Transverse colon (tissue), 4 donors: ENCODE measurements at regions not wholly inside any gene's neighbourhood (a gene's known extent, or its start where the extent isn't known, plus 50 kb on each side); places are given as distances from the start of the nearest gene placed in this dataset.

Experiments
- DNase-seq: peaks from one replicate; pipeline ENCODE4 v3.0.0-alpha.2; 2019
- H3K27ac ChIP-seq, 4 donors: fragments of 200-600 bp; sonication (generic); 2 replicates each; pipeline ENCODE4 v1.5.1; 2016 to 2018; ENCODE audit warnings: inconsistent platforms in 4 of 4
- H3K27me3 ChIP-seq: fragments of 200-600 bp; sonication (generic); 2 replicates; pipeline ENCODE4 v1.5.1; 2017; ENCODE audit warnings: inconsistent platforms
- H3K36me3 ChIP-seq, 4 donors: fragments of 200-600 bp; sonication (generic); 2 replicates each; pipeline ENCODE4 v1.5.1; 2017 to 2019; ENCODE audit warnings: inconsistent platforms in 4 of 4
- H3K4me1 ChIP-seq, 4 donors: fragments of 200-600 bp; sonication (generic); 2 replicates each; pipeline ENCODE4 v1.5.1; 2017 to 2020; ENCODE audit warnings: inconsistent platforms in 4 of 4
- H3K4me3 ChIP-seq, 4 donors: fragments of 200-600 bp; sonication (generic); 1 replicate in 1 of 4; 2 replicates in 3 of 4; pipeline versions ENCODE4 v1.5.1 to v1.6.1; 2017 to 2019; ENCODE audit warnings: inconsistent platforms in 4 of 4
- H3K9me3 ChIP-seq, 2 donors: fragments of 200-600 bp; sonication (generic); 2 replicates each; pipeline ENCODE4 v1.5.1; 2017 to 2019; ENCODE audit warnings: inconsistent platforms in 2 of 2
- CTCF ChIP-seq, 5 experiments: fragments of 200-600 bp in 3 of 5; fragments of 450-650 bp in 2 of 5; sonication (generic) in 3 of 5; IDR thresholded peaks; 1 replicate in 2 of 5; 2 replicates in 3 of 5; pipeline ENCODE4 v1.5.1; 2016 to 2017; ENCODE audit warnings: antibody characterized with exemption in 5 of 5, inconsistent platforms in 3 of 5, mild to moderate bottlenecking in 2 of 5, moderate library complexity in 1 of 5
- EP300 ChIP-seq: sonication (generic); formaldehyde crosslinking; IDR thresholded peaks from one replicate; pipeline ENCODE4 v1.6.1; 2017; ENCODE audit warnings: antibody characterized with exemption, low read depth
- POLR2A ChIP-seq: fragments of 450-650 bp; IDR thresholded peaks from one replicate; pipeline ENCODE4 v1.6.1; 2016; ENCODE audit warnings: antibody characterized with exemption, mild to moderate bottlenecking, moderate library complexity
- POLR2AphosphoS5 ChIP-seq, 3 donors: sonication (generic); formaldehyde crosslinking; IDR thresholded peaks; one replicate each; pipeline ENCODE4 v1.6.1; 2016; ENCODE audit warnings: antibody characterized with exemption in 3 of 3
- WGBS, 2 donors: methylation state at CpG; one replicate each; pipeline ENCODE4 v1.1.5; 2018; ENCODE audit warnings: low coverage in 1 of 2; 5-methylcytosine and 5-hydroxymethylcytosine counted together
- in situ Hi-C, 4 donors: fragments of 200-750 bp; cut with MboI; loops; one replicate each; pipeline versions ENCODE4 v1.15.0 to v1.15.1; 2017; ENCODE audit warnings: low sequenced_read_pairs in 3 of 4, low pct_ligation_motif_present in 1 of 4, low pct_unique_long_range_greater_than_20kb in 1 of 4
- intact Hi-C: fragments of 100-400 bp; cut with DNase I; formaldehyde crosslinking; loops from one replicate; pipeline ENCODE4 v1.15.1; 2023; ENCODE audit warnings: low total_unique reads

- in situ Hi-C loops = no loop called here
- TF ChIP-seq CTCF (IDR thresholded peaks at IDR 0.05) = peak; percentile 41 to 57 (median 52)
- TF ChIP-seq EP300 = no peak
- no peak for TF ChIP-seq POLR2AphosphoS5 (IDR thresholded peaks at IDR 0.05)
- no peak for TF ChIP-seq POLR2A
- 29 to 35% methylated on average over 8 to 11 of the region's 11 CpGs for WGBS, 2 donors
- Histone ChIP-seq H3K36me3 (no peaks in the 10 kb centered on the region), H3K4me3 (peak overlapping the region in 1 of 4 donors; percentile 13), H3K27me3 (no peaks in the 10 kb centered on the region), H3K9me3 (no peaks in the 10 kb centered on the region), H3K27ac (no peak overlapping the region), H3K4me1 (no peaks in the 10 kb centered on the region)
- DNase-seq = peak; percentile 49
- intact Hi-C loops = no loop called here
These were observed 74.2 kb upstream of the NAP1L1 start for GRCh38 chr12:76158518-76159321.

GRCh38 chr12:76156726-76157125 lies 72.2 kb upstream of the NAP1L1 start:
- no peak for DNase-seq
- TF ChIP-seq CTCF (IDR thresholded peaks at IDR 0.05) (no peak), EP300 (no peak), POLR2AphosphoS5 (IDR thresholded peaks at IDR 0.05) (no peak), POLR2A (no peak)
- in situ Hi-C loops = no loop called here
- Histone ChIP-seq H3K36me3 (no peaks in the 10 kb centered on the region), H3K27me3 (no peaks in the 10 kb centered on the region), H3K4me1 (no peaks in the 10 kb centered on the region), H3K9me3 (no peaks in the 10 kb centered on the region), H3K27ac (no peak overlapping the region), H3K4me3 (no peak overlapping the region)
- intact Hi-C loops = no loop called here

GRCh38 chr12:76156314-76156713 lies 71.8 kb upstream of the NAP1L1 start:
- TF ChIP-seq POLR2A (no peak), POLR2AphosphoS5 (IDR thresholded peaks at IDR 0.05) (no peak), CTCF (IDR thresholded peaks at IDR 0.05) (no peak), EP300 (no peak)
- intact Hi-C loops (no loop called here), in situ Hi-C loops (no loop called here)
- no peaks in the 10 kb centered on the region for H3K27me3 ChIP-seq
- H3K4me3 ChIP-seq = no peak overlapping the region
- H3K4me1 ChIP-seq = no peaks in the 10 kb centered on the region
- H3K36me3 ChIP-seq = no peaks in the 10 kb centered on the region
- H3K9me3 ChIP-seq = no peaks in the 10 kb centered on the region
- DNase-seq = no peak
- 97 to 100% methylated on average over 1 of the region's 1 CpG for WGBS, 2 donors
- no peak overlapping the region for H3K27ac ChIP-seq

GRCh38 chr12:76155157-76155670 lies 70.7 kb upstream of the NAP1L1 start:
- Histone ChIP-seq H3K4me1 (no peaks in the 10 kb centered on the region), H3K27me3 (no peaks in the 10 kb centered on the region), H3K36me3 (no peaks in the 10 kb centered on the region), H3K4me3 (no peak overlapping the region), H3K27ac (no peak overlapping the region), H3K9me3 (no peaks in the 10 kb centered on the region)
- no peak for DNase-seq
- TF ChIP-seq POLR2A = no peak
- intact Hi-C loops = no loop called here
- in situ Hi-C loops = no loop called here
- 95 to 100% methylated on average over 2 of the region's 2 CpGs for WGBS, 2 donors
